ENCODE measurements at regions not wholly inside any gene's neighbourhood (a gene's known extent, or its start where the extent isn't known, plus 50 kb on each side); places are given as distances from the start of the nearest gene placed in this dataset.

GRCh38 chr12:97784904-97785303 lies 322.3 kb downstream of the RMST start:
- TF ChIP-seq ZNF274 (IDR thresholded peaks at IDR 0.05; ENCODE audit: low read depth, low read length) (no peak), YY1 (IDR thresholded peaks at IDR 0.05; ENCODE audit: insufficient read depth, insufficient read length) (no peak), SUZ12 (IDR thresholded peaks at IDR 0.05; ENCODE audit: extremely low read depth, insufficient read depth, insufficient read length) (no peak)

Data from NT2/D1 (cell line).